HepG2 (cell line): ENCODE measurements at regions not wholly inside any gene's neighbourhood (a gene's known extent, or its start where the extent isn't known, plus 50 kb on each side); places are given as distances from the start of the nearest gene placed in this dataset.

ENCODE experiments used
- ATAC-seq: fragments of 200-7000 bp; cut with Tn5 transposase; 3 replicates; pipeline ENCODE4 v1.9.1; 2020; ENCODE audit warnings: mild to moderate bottlenecking, moderate library complexity
- BruUV-seq: library from RNA; stranded (reverse); fragments of 400-500 nt; replicated peaks from 2 replicates; lab custom pipeline; 2021; lab: Mats Ljungman, UMichigan
- CTCF ChIA-PET: fragments of 300-600 bp; formaldehyde crosslinking; extraction: SDS; loops from one replicate; lab custom pipeline; 2021; ENCODE audit warnings: low total read pairs, inconsistent platforms, low intra/inter-chr PET ratio; lab: Yijun Ruan, JAX
- POLR2A ChIA-PET: fragments of 350-600 bp; sonication (Branson Sonifier 250); formaldehyde crosslinking; loops from one replicate; lab custom pipeline; 2020; ENCODE audit warnings: antibody characterized with exemption, inconsistent platforms; lab: Yijun Ruan, JAX
- DNase-seq: peaks from one replicate; pipeline ENCODE4 v3.0.0-alpha.2; 2015; ENCODE audit warnings: low spot score
- FAIRE-seq: peaks from 3 replicates; lab custom pipeline; 2011; peaks lifted over from hg19 to GRCh38; lab: Jason Lieb, UNC
- H2AFZ ChIP-seq: one replicate; pipeline ENCODE4 v1.6.1; 2011; ENCODE audit warnings: low read length, inconsistent platforms
- H3K27ac ChIP-seq: fragments of 300-600 bp; 3 replicates; pipeline ENCODE4 v1.8.0; 2011; ENCODE audit warnings: mixed run types, mild to moderate bottlenecking, mixed read lengths, low read length, inconsistent platforms; ENCODE audit not compliant: insufficient read depth; ENCODE audit errors: extremely low read length
- H3K27me3 ChIP-seq, 2 experiments: fragments of 200-600 bp in 1 of 2; 2 replicates in 1 of 2; 3 replicates in 1 of 2; pipeline versions ENCODE4 v1.6.0 to v1.8.0; 2011; ENCODE audit warnings: low read length in 2 of 2, mild to moderate bottlenecking in 2 of 2, moderate library complexity in 2 of 2, inconsistent platforms in 1 of 2; ENCODE audit not compliant: insufficient read depth in 2 of 2, control insufficient read depth in 1 of 2
- H3K36me3 ChIP-seq, 2 experiments: fragments of 200-600 bp in 1 of 2; replicated peaks in 1 of 2; 2 replicates in 1 of 2; 3 replicates in 1 of 2; pipeline versions ENCODE4 v1.5.1 to v1.8.0; 2011; ENCODE audit warnings: low read length in 2 of 2, inconsistent platforms in 1 of 2; ENCODE audit not compliant: insufficient read depth in 2 of 2, control insufficient read depth in 1 of 2
- H3K4me1 ChIP-seq: 2 replicates; pipeline ENCODE4 v1.5.1; 2012; ENCODE audit warnings: low read length, inconsistent platforms; ENCODE audit not compliant: insufficient read depth
- H3K4me2 ChIP-seq: 2 replicates; pipeline ENCODE4 v1.6.0; 2011; ENCODE audit warnings: low read depth, low read length, inconsistent platforms
- H3K4me3 ChIP-seq, 3 experiments: fragments of 200-600 bp in 1 of 3; sonication (generic), shearing (Covaris generic) in 1 of 3; replicated peaks in 1 of 3; 2 replicates each; pipeline ENCODE4 v1.5.1; 2011 to 2016; ENCODE audit warnings: low read length in 3 of 3, inconsistent platforms in 2 of 3, low read depth in 2 of 3, mild to moderate bottlenecking in 2 of 3, control low read depth in 1 of 3, mixed read lengths in 1 of 3; ENCODE audit not compliant: insufficient read depth in 1 of 3
- H3K79me2 ChIP-seq: one replicate; pipeline ENCODE4 v1.6.1; 2011; ENCODE audit warnings: low read length, inconsistent platforms; ENCODE audit not compliant: insufficient read depth
- H3K9ac ChIP-seq: 2 replicates; pipeline ENCODE4 v1.6.0; 2011; ENCODE audit warnings: mild to moderate bottlenecking, low read depth, low read length, inconsistent platforms; ENCODE audit not compliant: insufficient read depth
- H3K9me3 ChIP-seq: 2 replicates; pipeline ENCODE4 v1.5.1; 2012; ENCODE audit warnings: mild to moderate bottlenecking, low read length
- H4K20me1 ChIP-seq: 2 replicates; pipeline ENCODE4 v1.6.0; 2011; ENCODE audit warnings: inconsistent platforms, mild to moderate bottlenecking, low read length, moderate library complexity; ENCODE audit not compliant: insufficient read depth
- ATF7 ChIP-seq, 2 experiments: fragments of 450-650 bp in 1 of 2; sonication (generic) in 1 of 2; formaldehyde crosslinking in 1 of 2; IDR thresholded peaks; 2 replicates each; pipeline versions ENCODE4 v1.4.0 to v1.6.1; 2016 to 2020; ENCODE audit warnings: antibody characterized with exemption in 1 of 2, mild to moderate bottlenecking in 1 of 2, missing genetic modification reagents in 1 of 2
- CHD4 ChIP-seq: fragments of 200-600 bp; sonication (generic); IDR thresholded peaks from 2 replicates; pipeline ENCODE4 v1.7.0; 2017; ENCODE audit warnings: mild to moderate bottlenecking, low read length, borderline replicate concordance
- MED1 ChIP-seq: sonication (generic); formaldehyde crosslinking; IDR thresholded peaks from 2 replicates; pipeline ENCODE4 v1.4.0; 2020; ENCODE audit warnings: missing genetic modification reagents
- NCOA5 ChIP-seq: sonication (generic); formaldehyde crosslinking; IDR thresholded peaks from 2 replicates; pipeline ENCODE4 v1.4.0; 2020; ENCODE audit warnings: missing genetic modification reagents
- NCOR1 ChIP-seq: fragments of 200-600 bp; sonication (generic); IDR thresholded peaks from 2 replicates; pipeline ENCODE4 v1.7.0; 2017; ENCODE audit warnings: antibody characterized with exemption, low read length, borderline replicate concordance
- U2AF1 ChIP-seq: fragments of 200-400 bp; formaldehyde crosslinking; optimal IDR thresholded peaks from 2 replicates; pipeline ENCODE3; 2017; ENCODE audit warnings: mild to moderate bottlenecking, low read depth, low read length
- ZFP36L2 ChIP-seq: sonication (generic); formaldehyde crosslinking; IDR thresholded peaks from 2 replicates; pipeline ENCODE4 v1.4.0; 2020; ENCODE audit warnings: missing genetic modification reagents
- ZNF280D ChIP-seq: sonication (generic); formaldehyde crosslinking; IDR thresholded peaks from 2 replicates; pipeline ENCODE4 v1.5.1; 2020; ENCODE audit warnings: mild to moderate bottlenecking, missing genetic modification reagents
- WGBS: methylation state at CpG from one replicate; pipeline ENCODE4 v1.1.6; 2017; ENCODE audit warnings: low lambda C conversion rate; 5-methylcytosine and 5-hydroxymethylcytosine counted together
- in situ Hi-C: cut with HindIII; loops from 2 replicates; pipeline ENCODE4 v1.10.0; 2017; ENCODE audit warnings: low pct_unique_long_range_greater_than_20kb; ENCODE audit not compliant: extremely low pct_ligation_motif_present
- intact Hi-C: fragments of 100-400 bp; cut with micrococcal nuclease; formaldehyde crosslinking; loops from one replicate; pipeline ENCODE4 v1.10.0; 2022; ENCODE audit not compliant: unreplicated experiment
- TF ChIP-seq, protein P1 (sequence below): sonication (generic); formaldehyde crosslinking; IDR thresholded peaks from 2 replicates; pipeline ENCODE4 v1.4.0; 2020; ENCODE audit warnings: missing genetic modification reagents, borderline replicate concordance

GRCh38 chr5:87944553-87945285, 323.9 kb downstream of the TMEM161B start:
- H2AFZ ChIP-seq, result no peak overlapping the region
- no peaks in the 10 kb centered on the region for H3K79me2 ChIP-seq
- H3K4me1 ChIP-seq, result no peaks in the 10 kb centered on the region
- no peaks in the 10 kb centered on the region for H3K9me3 ChIP-seq
- ATAC-seq (no peak), DNase-seq (no peak)
- no peak overlapping the region for H3K9ac ChIP-seq
- in situ Hi-C loops, result no loop called here
- 17% methylated on average over 9 of the region's 9 CpGs for WGBS
- H3K27me3 ChIP-seq, result no peaks in the 10 kb centered on the region
- no peak for TF ChIP-seq ZNF280D (CRISPR knock-in tag)
- peak; percentile 69 for TF ChIP-seq ATF7 (IDR thresholded peaks at IDR 0.05)
- TF ChIP-seq ATF7 (CRISPR knock-in tag; IDR thresholded peaks at IDR 0.05), result no peak
- TF ChIP-seq, all 625 proteins: peak for 1
- Histone ChIP-seq H3K4me3 (no peak overlapping the region), H3K27ac (no peak overlapping the region), H3K4me2 (no peak overlapping the region), H4K20me1 (no peaks in the 10 kb centered on the region), H3K36me3 (no peaks in the 10 kb centered on the region)
- CTCF ChIA-PET, result no interaction called here
- intact Hi-C loops, result no loop called here
- no TSS peak for BruUV-seq
- no peak for FAIRE-seq
- POLR2A ChIA-PET, result no interaction called here

GRCh38 chr5:87940775-87941174, 327.9 kb downstream of the TMEM161B start:
- Histone ChIP-seq H3K4me2 (no peak overlapping the region), H2AFZ (no peak overlapping the region), H3K27me3 (no peaks in the 10 kb centered on the region), H3K27ac (no peak overlapping the region), H3K4me3 (no peak overlapping the region), H3K36me3 (no peaks in the 10 kb centered on the region), H4K20me1 (no peaks in the 10 kb centered on the region), H3K4me1 (no peaks in the 10 kb centered on the region), H3K9ac (no peak overlapping the region), H3K79me2 (no peaks in the 10 kb centered on the region), H3K9me3 (no peaks in the 10 kb centered on the region)
- intact Hi-C loops, result no loop called here
- CTCF ChIA-PET, result no interaction called here
- POLR2A ChIA-PET, result no interaction called here
- in situ Hi-C loops, result no loop called here
- FAIRE-seq (no peak), ATAC-seq (no peak), DNase-seq (no peak)
- WGBS, result 0% methylated on average over 4 of the region's 4 CpGs
- TF ChIP-seq, protein P1, sequence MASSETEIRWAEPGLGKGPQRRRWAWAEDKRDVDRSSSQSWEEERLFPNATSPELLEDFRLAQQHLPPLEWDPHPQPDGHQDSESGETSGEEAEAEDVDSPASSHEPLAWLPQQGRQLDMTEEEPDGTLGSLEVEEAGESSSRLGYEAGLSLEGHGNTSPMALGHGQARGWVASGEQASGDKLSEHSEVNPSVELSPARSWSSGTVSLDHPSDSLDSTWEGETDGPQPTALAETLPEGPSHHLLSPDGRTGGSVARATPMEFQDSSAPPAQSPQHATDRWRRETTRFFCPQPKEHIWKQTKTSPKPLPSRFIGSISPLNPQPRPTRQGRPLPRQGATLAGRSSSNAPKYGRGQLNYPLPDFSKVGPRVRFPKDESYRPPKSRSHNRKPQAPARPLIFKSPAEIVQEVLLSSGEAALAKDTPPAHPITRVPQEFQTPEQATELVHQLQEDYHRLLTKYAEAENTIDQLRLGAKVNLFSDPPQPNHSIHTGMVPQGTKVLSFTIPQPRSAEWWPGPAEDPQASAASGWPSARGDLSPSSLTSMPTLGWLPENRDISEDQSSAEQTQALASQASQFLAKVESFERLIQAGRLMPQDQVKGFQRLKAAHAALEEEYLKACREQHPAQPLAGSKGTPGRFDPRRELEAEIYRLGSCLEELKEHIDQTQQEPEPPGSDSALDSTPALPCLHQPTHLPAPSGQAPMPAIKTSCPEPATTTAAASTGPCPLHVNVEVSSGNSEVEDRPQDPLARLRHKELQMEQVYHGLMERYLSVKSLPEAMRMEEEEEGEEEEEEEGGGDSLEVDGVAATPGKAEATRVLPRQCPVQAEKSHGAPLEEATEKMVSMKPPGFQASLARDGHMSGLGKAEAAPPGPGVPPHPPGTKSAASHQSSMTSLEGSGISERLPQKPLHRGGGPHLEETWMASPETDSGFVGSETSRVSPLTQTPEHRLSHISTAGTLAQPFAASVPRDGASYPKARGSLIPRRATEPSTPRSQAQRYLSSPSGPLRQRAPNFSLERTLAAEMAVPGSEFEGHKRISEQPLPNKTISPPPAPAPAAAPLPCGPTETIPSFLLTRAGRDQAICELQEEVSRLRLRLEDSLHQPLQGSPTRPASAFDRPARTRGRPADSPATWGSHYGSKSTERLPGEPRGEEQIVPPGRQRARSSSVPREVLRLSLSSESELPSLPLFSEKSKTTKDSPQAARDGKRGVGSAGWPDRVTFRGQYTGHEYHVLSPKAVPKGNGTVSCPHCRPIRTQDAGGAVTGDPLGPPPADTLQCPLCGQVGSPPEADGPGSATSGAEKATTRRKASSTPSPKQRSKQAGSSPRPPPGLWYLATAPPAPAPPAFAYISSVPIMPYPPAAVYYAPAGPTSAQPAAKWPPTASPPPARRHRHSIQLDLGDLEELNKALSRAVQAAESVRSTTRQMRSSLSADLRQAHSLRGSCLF, result no peak
- TF ChIP-seq ZFP36L2 (CRISPR knock-in tag) (no peak), U2AF1 (no peak), NCOA5 (no peak), MED1 (CRISPR knock-in tag) (no peak), NCOR1 (no peak), CHD4 (no peak)
- no TSS peak for BruUV-seq
